Astrocyte of the cerebellum (primary cell): ENCODE measurements at regions not wholly inside any gene's neighbourhood (a gene's known extent, or its start where the extent isn't known, plus 50 kb on each side); places are given as distances from the start of the nearest gene placed in this dataset.

Experiments
- DNase-seq: peaks from one replicate; pipeline ENCODE4 v3.0.0-alpha.2; 2011; ENCODE audit warnings: low read depth
- H3K4me3 ChIP-seq: 2 replicates; pipeline ENCODE4 v1.5.1; 2011; ENCODE audit warnings: mild to moderate bottlenecking, low read depth, low read length, moderate library complexity
- in situ Hi-C: cut with HindIII; loops from 2 replicates; pipeline ENCODE4 v1.10.0; 2017; ENCODE audit warnings: low sequenced_read_pairs
- TF ChIP-seq, protein P1 (sequence below): IDR thresholded peaks from 2 replicates; pipeline ENCODE4 v1.5.1; 2012; ENCODE audit warnings: low read length, low read depth, moderate library complexity, mild to moderate bottlenecking; ENCODE audit errors: missing control alignments

DNA sequence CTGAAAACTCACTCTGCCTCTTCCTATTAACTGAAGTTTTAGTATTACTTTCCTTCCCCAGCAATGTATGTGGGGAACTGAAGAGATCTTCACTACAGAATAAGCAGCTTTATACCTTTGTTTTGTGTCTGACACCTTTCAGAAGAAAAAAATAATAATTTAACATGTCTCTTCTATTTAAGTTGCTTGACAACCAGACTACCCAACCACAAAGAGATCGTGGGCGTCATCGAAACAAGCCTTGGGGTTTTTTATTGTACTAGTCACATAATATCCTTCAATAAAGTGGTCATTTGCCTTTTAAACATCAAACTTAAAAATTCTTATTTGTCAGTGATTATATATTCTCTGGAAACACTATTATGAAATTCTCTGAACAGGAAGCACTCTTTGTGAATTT lies 123.7 kb downstream of the CHD9NB start:
- no peak overlapping the region for H3K4me3 ChIP-seq
- no peak for DNase-seq
- TF ChIP-seq, protein P1, sequence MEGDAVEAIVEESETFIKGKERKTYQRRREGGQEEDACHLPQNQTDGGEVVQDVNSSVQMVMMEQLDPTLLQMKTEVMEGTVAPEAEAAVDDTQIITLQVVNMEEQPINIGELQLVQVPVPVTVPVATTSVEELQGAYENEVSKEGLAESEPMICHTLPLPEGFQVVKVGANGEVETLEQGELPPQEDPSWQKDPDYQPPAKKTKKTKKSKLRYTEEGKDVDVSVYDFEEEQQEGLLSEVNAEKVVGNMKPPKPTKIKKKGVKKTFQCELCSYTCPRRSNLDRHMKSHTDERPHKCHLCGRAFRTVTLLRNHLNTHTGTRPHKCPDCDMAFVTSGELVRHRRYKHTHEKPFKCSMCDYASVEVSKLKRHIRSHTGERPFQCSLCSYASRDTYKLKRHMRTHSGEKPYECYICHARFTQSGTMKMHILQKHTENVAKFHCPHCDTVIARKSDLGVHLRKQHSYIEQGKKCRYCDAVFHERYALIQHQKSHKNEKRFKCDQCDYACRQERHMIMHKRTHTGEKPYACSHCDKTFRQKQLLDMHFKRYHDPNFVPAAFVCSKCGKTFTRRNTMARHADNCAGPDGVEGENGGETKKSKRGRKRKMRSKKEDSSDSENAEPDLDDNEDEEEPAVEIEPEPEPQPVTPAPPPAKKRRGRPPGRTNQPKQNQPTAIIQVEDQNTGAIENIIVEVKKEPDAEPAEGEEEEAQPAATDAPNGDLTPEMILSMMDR = no peak
- in situ Hi-C loops = no loop called here

DNA sequence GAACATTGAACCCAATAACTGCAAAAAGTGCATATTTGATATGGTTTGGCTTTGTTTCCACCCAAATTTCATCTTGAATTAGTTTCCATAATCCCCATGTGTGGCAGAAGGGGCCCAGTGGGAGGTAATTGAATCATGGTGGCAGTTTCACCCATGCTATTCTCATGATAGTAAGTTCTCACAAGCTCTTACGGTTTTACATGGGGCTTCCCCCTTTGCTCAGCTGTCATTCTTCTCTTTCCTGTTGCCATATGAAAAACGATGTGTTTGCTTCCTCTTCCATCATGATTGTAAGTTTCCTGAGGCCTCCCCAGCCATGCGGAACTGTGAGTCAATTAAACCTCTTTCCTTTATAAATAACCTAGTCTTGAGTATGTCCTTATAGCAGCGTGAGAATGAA lies 127.6 kb downstream of the CHD9NB start:
- DNase-seq = no peak
- TF ChIP-seq, protein P1 = no peak
- in situ Hi-C loops = no loop called here
- no peak overlapping the region for H3K4me3 ChIP-seq

DNA sequence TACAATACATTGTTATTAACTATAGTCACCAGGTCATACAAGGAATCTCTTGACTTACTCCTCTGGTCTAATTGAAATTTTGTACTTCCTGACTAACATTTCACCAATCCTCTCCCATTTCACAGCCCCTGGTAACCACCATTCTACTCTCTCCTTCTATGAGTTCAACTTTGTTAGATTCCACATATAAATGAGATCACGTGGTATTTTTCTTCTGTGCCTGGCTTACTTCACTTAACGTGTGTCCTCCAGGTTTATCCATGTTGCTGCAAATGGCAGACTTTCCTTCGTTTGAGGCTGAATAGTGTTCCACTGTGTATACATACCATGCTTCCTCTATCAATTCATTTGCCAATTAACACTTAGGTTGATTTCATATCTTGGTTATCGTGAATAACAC lies 128.5 kb downstream of the CHD9NB start:
- in situ Hi-C loops = no loop called here
- TF ChIP-seq, protein P1 = no peak
- no peak for DNase-seq
- no peak overlapping the region for H3K4me3 ChIP-seq

DNA sequence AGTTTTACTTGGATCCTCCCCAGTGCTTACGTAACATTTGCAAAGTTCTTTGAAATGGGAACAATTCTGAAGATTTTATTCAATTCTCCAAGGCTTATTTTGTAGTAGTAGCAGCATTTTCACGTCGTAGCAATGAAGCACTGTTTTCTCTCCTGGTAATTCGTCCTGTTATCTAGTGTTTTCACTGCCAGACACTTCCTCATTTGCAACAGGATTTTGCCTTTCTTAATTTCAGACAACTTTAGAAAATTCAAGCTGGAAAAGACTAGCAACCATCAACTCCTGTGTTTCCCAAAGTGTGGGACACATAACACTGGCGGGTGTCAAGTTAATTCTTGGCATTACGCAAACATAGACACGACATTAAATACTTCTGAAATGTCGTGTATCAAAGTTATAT lies 131.6 kb downstream of the CHD9NB start:
- H3K4me3 ChIP-seq = no peak overlapping the region
- TF ChIP-seq, protein P1 = no peak
- no peak for DNase-seq
- in situ Hi-C loops = no loop called here

DNA sequence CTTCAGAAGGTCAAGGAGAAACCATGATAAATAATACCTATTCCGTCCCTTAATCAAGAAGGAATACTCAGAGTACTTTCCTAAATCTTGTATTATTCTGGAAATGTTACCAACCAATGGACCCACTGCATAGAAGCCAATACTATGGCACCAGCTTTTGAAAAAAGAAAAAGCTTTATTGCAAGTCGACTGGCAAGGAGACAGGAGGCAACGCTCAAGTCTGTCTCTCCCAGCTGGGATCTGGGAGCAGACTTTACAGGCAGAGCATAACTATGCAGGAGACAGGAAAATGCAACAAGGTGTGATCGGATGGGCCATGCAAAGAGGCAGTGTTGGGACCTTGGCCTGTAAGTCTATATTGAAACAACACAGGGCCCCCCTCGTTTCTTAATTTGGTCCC lies 132.4 kb downstream of the CHD9NB start:
- DNase-seq = no peak
- TF ChIP-seq, protein P1 = no peak
- H3K4me3 ChIP-seq = no peak overlapping the region
- in situ Hi-C loops = no loop called here

DNA sequence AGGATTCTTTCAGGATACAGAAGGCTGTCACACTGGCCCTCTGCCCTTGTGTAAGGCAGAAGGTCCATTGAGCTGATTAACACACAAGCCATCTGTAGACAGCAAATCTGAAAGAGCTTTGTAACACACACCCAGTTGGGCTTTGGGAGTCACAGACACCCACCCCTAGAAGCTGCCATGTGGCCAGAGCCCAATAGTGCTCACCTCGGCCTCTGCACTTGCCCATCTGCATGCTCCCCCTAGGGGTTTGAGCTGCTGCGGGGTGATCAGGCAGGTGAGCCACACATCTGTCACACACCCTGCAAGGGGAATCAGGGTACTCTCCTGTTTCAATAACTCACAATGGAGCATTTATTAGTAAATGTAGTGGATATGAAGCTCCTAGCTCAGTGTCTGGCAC lies 138.3 kb downstream of the CHD9NB start:
- H3K4me3 ChIP-seq = no peak overlapping the region
- DNase-seq = no peak
- in situ Hi-C loops = no loop called here
- TF ChIP-seq, protein P1 = no peak
